Suprapubic skin (tissue), 3 donors: ENCODE measurements at regions not wholly inside any gene's neighbourhood (a gene's known extent, or its start where the extent isn't known, plus 50 kb on each side); places are given as distances from the start of the nearest gene placed in this dataset.

Experiments
- POLR2AphosphoS5 ChIP-seq, 3 donors: sonication (generic); formaldehyde crosslinking; IDR thresholded peaks; one replicate each; pipeline ENCODE4 v1.6.1; 2017; ENCODE audit warnings: antibody characterized with exemption in 3 of 3
- TF ChIP-seq, protein P1 (sequence below), 2 donors: fragments of 200-600 bp in 1 of 2; fragments of 450-650 bp in 1 of 2; sonication (generic) in 1 of 2; IDR thresholded peaks; one replicate each; pipeline ENCODE4 v1.5.1; 2016 to 2019; ENCODE audit warnings: antibody characterized with exemption in 2 of 2, mild to moderate bottlenecking in 1 of 2, moderate library complexity in 1 of 2

DNA sequence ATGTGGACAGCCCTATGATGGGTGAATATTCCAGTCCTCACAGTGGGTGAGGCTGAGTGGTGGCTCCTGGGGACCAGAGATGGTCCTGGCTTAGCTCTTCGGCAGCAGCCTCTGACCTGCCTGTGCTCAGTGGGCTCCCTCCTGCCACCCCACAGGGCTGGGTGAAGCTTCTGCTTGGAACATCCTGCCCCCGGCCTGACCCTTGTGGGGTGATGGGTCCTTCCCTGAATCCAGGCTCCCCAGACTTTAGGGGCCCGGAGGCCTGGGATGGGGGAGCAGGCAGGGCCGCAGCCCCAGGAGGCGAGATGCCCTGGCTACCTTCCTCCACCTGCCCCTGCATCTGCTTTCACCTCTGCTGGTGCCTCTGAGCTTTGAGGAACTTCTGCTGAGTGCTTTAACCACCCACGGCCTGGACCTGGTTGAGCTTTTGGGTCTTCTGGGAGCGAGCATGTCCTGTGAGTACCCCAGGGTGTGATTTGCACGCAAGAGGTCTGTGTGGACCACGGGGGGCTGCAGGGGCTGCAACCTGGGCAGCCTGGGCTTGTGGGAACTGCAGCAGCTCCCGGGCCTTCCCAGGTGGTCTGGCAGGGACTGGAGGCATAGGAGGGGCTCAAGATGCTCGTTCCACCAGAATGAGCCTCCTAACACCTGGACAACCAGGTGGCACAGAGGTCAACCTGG is 159.5 kb downstream of the KIF26A start:
- TF ChIP-seq, protein P1, sequence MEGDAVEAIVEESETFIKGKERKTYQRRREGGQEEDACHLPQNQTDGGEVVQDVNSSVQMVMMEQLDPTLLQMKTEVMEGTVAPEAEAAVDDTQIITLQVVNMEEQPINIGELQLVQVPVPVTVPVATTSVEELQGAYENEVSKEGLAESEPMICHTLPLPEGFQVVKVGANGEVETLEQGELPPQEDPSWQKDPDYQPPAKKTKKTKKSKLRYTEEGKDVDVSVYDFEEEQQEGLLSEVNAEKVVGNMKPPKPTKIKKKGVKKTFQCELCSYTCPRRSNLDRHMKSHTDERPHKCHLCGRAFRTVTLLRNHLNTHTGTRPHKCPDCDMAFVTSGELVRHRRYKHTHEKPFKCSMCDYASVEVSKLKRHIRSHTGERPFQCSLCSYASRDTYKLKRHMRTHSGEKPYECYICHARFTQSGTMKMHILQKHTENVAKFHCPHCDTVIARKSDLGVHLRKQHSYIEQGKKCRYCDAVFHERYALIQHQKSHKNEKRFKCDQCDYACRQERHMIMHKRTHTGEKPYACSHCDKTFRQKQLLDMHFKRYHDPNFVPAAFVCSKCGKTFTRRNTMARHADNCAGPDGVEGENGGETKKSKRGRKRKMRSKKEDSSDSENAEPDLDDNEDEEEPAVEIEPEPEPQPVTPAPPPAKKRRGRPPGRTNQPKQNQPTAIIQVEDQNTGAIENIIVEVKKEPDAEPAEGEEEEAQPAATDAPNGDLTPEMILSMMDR (IDR thresholded peaks at IDR 0.05) = no peak
- TF ChIP-seq POLR2AphosphoS5 (IDR thresholded peaks at IDR 0.05) = no peak
